ENCODE measurements at regions not wholly inside any gene's neighbourhood (a gene's known extent, or its start where the extent isn't known, plus 50 kb on each side); places are given as distances from the start of the nearest gene placed in this dataset.

DNA sequence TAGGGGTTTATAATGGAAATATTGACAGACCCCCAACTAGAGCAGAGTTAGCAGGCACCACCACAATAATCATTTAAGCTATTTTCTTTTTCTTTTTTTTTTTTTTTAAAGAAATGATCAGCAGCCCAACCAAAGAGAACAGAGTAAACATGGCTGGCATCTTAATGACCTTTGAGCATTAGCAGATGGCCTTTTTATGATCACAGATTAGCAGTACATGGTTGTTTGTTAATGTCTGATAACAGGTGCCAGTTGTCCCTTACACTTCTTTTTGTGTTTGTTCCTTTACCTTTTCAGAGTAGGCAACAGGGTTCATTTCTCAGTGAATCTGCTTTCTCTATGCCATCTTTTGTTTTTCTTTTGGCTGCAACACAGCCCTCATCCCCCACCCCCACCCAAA is 747.0 kb downstream of the BCL11A start:
- no peaks in the 10 kb centered on the region for H3K36me3 ChIP-seq (ENCODE audit: insufficient read depth, low read length)
- no peak for TF ChIP-seq EZH2 (IDR thresholded peaks at IDR 0.05; ENCODE audit: borderline replicate concordance, low read length)
- TF ChIP-seq, protein P1, sequence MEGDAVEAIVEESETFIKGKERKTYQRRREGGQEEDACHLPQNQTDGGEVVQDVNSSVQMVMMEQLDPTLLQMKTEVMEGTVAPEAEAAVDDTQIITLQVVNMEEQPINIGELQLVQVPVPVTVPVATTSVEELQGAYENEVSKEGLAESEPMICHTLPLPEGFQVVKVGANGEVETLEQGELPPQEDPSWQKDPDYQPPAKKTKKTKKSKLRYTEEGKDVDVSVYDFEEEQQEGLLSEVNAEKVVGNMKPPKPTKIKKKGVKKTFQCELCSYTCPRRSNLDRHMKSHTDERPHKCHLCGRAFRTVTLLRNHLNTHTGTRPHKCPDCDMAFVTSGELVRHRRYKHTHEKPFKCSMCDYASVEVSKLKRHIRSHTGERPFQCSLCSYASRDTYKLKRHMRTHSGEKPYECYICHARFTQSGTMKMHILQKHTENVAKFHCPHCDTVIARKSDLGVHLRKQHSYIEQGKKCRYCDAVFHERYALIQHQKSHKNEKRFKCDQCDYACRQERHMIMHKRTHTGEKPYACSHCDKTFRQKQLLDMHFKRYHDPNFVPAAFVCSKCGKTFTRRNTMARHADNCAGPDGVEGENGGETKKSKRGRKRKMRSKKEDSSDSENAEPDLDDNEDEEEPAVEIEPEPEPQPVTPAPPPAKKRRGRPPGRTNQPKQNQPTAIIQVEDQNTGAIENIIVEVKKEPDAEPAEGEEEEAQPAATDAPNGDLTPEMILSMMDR (IDR thresholded peaks at IDR 0.05; ENCODE audit: low read length) = no peak
- H3K4me3 ChIP-seq (ENCODE audit: low read depth, low read length, poor library complexity, severe bottlenecking) = no peak overlapping the region
- no peaks in the 10 kb centered on the region for H3K9me2 ChIP-seq (ENCODE audit: low read depth, low read length)
- H2AFZ ChIP-seq (ENCODE audit: low read length) = no peak overlapping the region
- no peaks in the 10 kb centered on the region for H3K27me3 ChIP-seq (ENCODE audit: insufficient read depth, low read length)
- H3F3A ChIP-seq (ENCODE audit: insufficient read depth, low read length) = no peaks in the 10 kb centered on the region
- H3K4me1 ChIP-seq (ENCODE audit: insufficient read depth, low read length, severe bottlenecking) = no peaks in the 10 kb centered on the region
- H4K20me1 ChIP-seq (ENCODE audit: insufficient read depth, low read length) = no peaks in the 10 kb centered on the region
- H3K79me2 ChIP-seq (ENCODE audit: insufficient read depth, low read length) = no peaks in the 10 kb centered on the region
- H3K9ac ChIP-seq (ENCODE audit: low read length) = no peak overlapping the region
- H3K4me2 ChIP-seq (ENCODE audit: low read length) = no peak overlapping the region
- H3K27ac ChIP-seq (ENCODE audit: low read depth, low read length, poor library complexity, severe bottlenecking) = no peak overlapping the region
- H3K9me3 ChIP-seq (ENCODE audit: low read length) = no peaks in the 10 kb centered on the region

DNA sequence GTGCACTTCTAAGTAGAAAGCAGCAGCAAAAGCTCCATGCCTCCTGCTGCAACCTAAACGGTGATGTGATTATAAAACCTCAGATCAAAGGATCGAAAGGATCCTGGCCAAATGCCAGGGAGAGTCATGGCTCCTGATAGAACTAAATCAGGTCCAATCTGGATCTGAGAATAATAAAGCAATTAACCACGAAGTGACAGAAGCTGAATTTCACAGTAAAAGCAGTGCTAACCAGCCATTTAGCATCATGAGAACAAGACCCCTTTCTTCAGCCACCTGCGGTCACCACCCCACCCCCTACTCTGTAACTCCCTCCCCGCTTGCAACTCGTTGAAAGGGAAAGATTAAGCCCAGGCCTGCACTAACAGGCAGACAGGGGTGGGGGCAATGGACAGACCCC is 748.7 kb downstream of the BCL11A start:
- no peaks in the 10 kb centered on the region for H3K9me2 ChIP-seq (ENCODE audit: low read depth, low read length)
- no peaks in the 10 kb centered on the region for H3K36me3 ChIP-seq (ENCODE audit: insufficient read depth, low read length)
- H3K9me3 ChIP-seq (ENCODE audit: low read length) = no peaks in the 10 kb centered on the region
- no peak overlapping the region for H3K4me3 ChIP-seq (ENCODE audit: low read depth, low read length, poor library complexity, severe bottlenecking)
- H3K9ac ChIP-seq (ENCODE audit: low read length) = no peak overlapping the region
- no peak overlapping the region for H3K27ac ChIP-seq (ENCODE audit: low read depth, low read length, poor library complexity, severe bottlenecking)
- no peaks in the 10 kb centered on the region for H3K4me1 ChIP-seq (ENCODE audit: insufficient read depth, low read length, severe bottlenecking)
- H4K20me1 ChIP-seq (ENCODE audit: insufficient read depth, low read length) = no peaks in the 10 kb centered on the region
- H3K4me2 ChIP-seq (ENCODE audit: low read length) = no peak overlapping the region
- H3K79me2 ChIP-seq (ENCODE audit: insufficient read depth, low read length) = no peaks in the 10 kb centered on the region
- no peaks in the 10 kb centered on the region for H3K27me3 ChIP-seq (ENCODE audit: insufficient read depth, low read length)
- H3F3A ChIP-seq (ENCODE audit: insufficient read depth, low read length) = no peaks in the 10 kb centered on the region
- TF ChIP-seq EZH2 (IDR thresholded peaks at IDR 0.05; ENCODE audit: borderline replicate concordance, low read length) = no peak
- TF ChIP-seq, protein P1 (IDR thresholded peaks at IDR 0.05; ENCODE audit: low read length) = no peak
- H2AFZ ChIP-seq (ENCODE audit: low read length) = no peak overlapping the region

DNA sequence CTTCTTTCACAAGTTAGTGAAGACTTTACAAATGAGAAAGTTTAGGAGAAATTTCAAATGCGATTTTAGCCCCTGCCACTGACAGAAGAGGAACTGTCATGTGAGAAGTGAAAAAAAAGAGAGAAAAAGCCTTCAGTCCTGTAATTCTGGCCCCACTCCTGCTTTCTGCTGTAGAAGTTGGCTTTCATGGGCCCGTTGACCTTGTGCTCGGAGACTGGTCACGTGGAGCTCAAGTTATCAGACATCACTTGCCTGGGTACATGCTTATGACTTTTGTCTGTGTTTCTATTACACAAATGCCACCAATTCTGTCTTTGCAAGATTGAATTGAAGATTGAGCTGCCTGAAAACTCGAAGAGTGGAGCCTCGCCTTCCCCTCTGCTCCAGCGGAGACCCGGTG is 749.9 kb downstream of the BCL11A start:
- H3K27me3 ChIP-seq (ENCODE audit: insufficient read depth, low read length) = no peaks in the 10 kb centered on the region
- H3K4me2 ChIP-seq (ENCODE audit: low read length) = no peak overlapping the region
- H3K36me3 ChIP-seq (ENCODE audit: insufficient read depth, low read length) = no peaks in the 10 kb centered on the region
- H3K9ac ChIP-seq (ENCODE audit: low read length) = no peak overlapping the region
- no peaks in the 10 kb centered on the region for H3K79me2 ChIP-seq (ENCODE audit: insufficient read depth, low read length)
- H2AFZ ChIP-seq (ENCODE audit: low read length) = no peak overlapping the region
- H3K4me1 ChIP-seq (ENCODE audit: insufficient read depth, low read length, severe bottlenecking) = no peaks in the 10 kb centered on the region
- H3K27ac ChIP-seq (ENCODE audit: low read depth, low read length, poor library complexity, severe bottlenecking) = no peak overlapping the region
- H3K4me3 ChIP-seq (ENCODE audit: low read depth, low read length, poor library complexity, severe bottlenecking) = no peak overlapping the region
- no peaks in the 10 kb centered on the region for H3F3A ChIP-seq (ENCODE audit: insufficient read depth, low read length)
- H3K9me2 ChIP-seq (ENCODE audit: low read depth, low read length) = no peaks in the 10 kb centered on the region
- no peaks in the 10 kb centered on the region for H3K9me3 ChIP-seq (ENCODE audit: low read length)
- TF ChIP-seq, protein P1 (IDR thresholded peaks at IDR 0.05; ENCODE audit: low read length) = no peak
- TF ChIP-seq EZH2 (IDR thresholded peaks at IDR 0.05; ENCODE audit: borderline replicate concordance, low read length) = no peak
- no peaks in the 10 kb centered on the region for H4K20me1 ChIP-seq (ENCODE audit: insufficient read depth, low read length)

Measured in OCI-LY1 (cell line).